GM19467 (cell line): ENCODE measurements at regions not wholly inside any gene's neighbourhood (a gene's known extent, or its start where the extent isn't known, plus 50 kb on each side); places are given as distances from the start of the nearest gene placed in this dataset.
"Not testable (repeated sequence)": the region's sequence is repeated elsewhere in the genome, so short reads cannot be mapped to it uniquely, and the experiment has no call there.

ENCODE experiments used
- ATAC-seq: cut with Tn5 transposase; IDR thresholded peaks from one replicate; pipeline ENCODE4 v1.9.1; 2021; ENCODE audit warnings: mild to moderate bottlenecking, moderate library complexity; ENCODE audit not compliant: unreplicated experiment

GRCh38 chr6:8651998-8652397, 216.7 kb upstream of the SLC35B3 start:
- ATAC-seq = no peak

- no peak for ATAC-seq
Observed at GRCh38 chr6:8645212-8645611, 209.9 kb upstream of the SLC35B3 start.

DNA sequence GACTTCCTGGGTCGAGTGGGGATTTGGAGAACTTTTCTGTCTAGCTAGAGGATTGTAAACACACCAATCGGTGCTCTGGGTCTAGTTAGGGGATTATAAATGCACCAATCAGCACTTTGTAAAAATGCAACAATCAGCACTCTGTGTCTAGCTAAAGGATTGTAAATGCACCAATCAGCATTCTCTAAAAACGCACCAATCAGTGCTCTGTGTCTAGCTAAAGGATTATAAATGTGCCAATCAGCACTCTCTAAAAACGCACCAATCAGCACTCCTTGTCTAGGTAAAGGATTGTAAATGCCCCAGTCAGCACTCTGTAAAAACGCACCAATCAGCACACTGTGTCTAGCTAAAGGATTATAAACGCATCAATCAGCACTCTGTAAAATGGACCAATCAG, 209.0 kb upstream of the SLC35B3 start:
- no peak for ATAC-seq

- ATAC-seq = no peak
Observed at GRCh38 chr6:8642854-8643253, 207.5 kb upstream of the SLC35B3 start.

DNA sequence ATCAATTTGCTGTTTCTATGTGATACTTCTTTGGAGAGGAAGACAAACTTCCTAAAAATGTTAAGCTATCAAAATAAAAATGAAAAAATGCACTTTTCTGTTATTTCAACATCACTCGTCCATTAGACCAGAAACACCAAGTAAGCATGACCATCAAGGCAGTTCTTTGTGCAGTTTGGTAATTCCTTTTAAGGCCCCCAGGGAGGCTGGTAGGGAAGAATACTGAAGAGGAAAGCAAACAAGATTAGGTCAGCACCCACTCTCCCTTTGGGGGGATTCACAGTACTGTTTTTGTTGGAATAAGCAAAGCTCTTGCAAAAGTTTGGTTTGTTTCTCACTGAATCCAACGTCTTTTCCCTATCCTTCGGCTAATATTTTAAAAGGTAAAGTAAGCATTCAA, 206.8 kb upstream of the SLC35B3 start:
- ATAC-seq = no peak

GRCh38 chr6:8639928-8640649, 204.7 kb upstream of the SLC35B3 start:
- ATAC-seq = no peak

- ATAC-seq = no peak
Observed at GRCh38 chr6:8637896-8638597, 202.7 kb upstream of the SLC35B3 start.

GRCh38 chr6:8633762-8634161, 198.4 kb upstream of the SLC35B3 start:
- no peak for ATAC-seq

GRCh38 chr6:8628736-8629135, 193.4 kb upstream of the SLC35B3 start:
- ATAC-seq = no peak

DNA sequence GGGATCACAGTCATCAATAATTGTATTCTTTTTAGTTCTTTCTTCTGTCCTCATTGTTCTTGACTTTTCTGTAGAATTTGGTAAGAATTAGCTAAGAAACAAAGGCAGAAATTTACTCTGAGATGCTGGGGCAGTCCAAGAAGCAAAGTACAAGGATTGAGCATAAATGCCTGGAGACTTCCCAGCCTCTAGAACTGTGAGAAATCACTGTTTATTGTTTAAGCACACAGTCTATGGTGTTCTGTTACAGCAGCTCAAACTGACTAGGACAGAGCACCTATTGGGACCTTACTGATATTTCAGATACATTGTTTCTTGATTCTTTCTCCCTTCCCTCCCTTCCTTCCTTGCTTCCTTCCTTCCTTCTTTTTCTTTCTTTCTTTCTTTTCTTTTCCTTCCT, 192.7 kb upstream of the SLC35B3 start:
- no peak for ATAC-seq

DNA sequence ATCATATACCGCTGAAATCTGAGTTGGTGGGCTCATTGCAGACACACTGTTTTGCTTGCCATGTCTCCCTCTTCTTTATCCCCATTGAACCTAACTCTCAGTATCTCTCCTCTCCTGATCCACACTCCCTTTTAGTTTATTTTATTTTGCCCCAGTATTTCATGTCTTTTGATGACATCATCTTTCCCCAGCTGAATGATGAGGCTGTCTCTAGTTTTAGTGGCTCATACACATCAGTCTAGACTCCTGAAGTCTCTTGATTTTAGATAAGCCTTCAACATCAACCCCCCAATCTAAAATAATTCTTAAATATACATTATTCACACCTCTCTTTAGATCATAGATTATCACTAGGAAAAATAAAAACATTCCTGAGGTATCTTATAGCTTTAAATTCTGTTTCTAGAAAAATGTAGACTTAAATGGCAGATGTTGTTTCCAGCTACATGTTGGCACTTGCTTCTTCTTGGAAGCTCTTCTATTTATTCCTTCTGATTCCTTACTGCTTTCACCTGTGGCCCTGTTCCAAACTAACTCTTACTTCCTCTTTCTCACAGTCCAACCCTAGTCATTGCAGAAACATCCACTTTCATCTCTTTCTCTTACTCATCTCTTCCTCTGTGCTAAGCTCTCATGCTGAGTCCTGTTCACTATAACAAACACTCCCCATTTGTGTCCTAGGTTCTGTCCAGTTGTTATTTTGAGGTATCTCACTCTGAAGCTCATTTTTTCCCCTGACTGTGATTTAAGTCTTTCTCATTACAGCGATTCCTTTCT, 191.9 kb upstream of the SLC35B3 start:
- ATAC-seq = no peak

DNA sequence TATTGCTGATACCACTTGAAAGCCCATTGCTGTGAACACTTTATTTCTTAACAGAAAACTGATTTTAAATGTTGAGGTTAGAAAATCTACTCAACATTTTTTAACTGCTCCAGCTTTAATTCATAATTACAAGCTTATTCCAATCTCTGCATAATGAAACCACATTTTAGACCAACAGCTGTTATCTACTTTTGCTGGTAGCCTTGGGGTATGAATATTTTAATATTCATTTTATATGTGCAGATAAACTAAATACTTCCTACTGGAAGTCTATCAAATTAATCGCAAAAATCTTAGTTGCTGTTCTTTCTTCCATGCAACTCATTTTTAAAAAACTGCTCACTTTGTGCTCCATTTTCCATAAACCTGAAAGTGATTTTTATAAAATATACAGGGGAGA, 189.3 kb upstream of the SLC35B3 start:
- ATAC-seq = no peak

GRCh38 chr6:8623441-8623840, 188.1 kb upstream of the SLC35B3 start:
- ATAC-seq = no peak

GRCh38 chr6:8619853-8620252, 184.5 kb upstream of the SLC35B3 start:
- ATAC-seq = no peak

- not testable (repeated sequence) for ATAC-seq
Observed at GRCh38 chr6:8619408-8619807, 184.1 kb upstream of the SLC35B3 start.

- no peak for ATAC-seq
Observed at GRCh38 chr6:8608737-8609136, 173.4 kb upstream of the SLC35B3 start.

DNA sequence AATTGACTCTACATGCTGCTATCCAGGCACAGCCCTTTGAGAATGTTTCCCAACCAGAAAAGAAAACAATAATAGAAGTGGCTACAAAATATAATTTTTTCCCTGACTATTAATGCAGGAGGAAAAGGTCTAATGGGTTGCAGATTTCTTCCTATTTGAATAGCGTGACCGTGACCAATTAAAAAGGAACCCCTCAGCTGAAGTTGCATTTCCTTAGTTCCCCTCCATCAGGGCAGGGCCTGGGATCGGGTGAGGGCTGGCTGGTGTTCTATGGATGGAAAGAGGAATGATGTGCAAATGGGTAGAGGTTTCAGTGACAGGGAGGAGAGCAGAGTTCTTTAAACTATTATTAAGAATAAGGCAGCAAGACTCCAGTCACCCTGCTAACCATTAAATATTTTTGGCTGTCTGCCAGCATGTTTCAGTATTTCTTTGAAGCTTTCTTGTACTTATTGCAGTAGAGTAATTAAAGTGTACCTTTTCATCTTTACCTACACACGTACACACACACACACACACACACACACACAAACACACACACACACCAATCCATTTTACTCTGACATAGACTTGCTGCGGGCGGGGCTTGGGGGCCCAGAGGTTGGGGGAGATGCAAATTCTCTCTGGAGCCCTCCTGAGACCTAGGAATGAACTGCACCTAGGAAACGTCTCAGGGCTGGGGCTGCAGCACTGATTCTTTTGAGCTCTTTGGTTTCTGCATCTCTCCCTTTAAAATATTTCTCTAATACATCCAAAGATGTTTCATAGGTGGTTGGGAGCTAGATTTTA, 154.8 kb upstream of the SLC35B3 start:
- no peak for ATAC-seq

DNA sequence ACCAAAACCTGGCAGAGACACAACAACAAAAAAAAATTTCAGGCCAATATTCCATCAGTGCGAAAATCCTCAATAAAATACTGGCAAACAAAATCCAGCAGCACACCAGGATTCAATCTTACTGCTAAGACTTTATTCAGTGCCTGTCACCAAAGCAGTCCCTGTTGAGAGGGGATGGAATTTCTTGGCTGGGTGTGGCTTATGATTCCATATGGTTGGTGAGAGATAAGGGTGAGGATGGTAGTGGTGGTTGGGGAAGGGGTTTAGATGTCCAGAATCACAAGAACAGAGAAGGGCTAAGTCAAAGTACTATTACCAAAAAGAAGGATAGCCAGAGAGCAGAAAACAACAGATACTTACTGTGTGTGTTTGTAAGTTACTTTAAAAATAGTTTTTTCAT, 152.8 kb upstream of the SLC35B3 start:
- ATAC-seq = no peak

GRCh38 chr6:8583291-8583690, 147.9 kb upstream of the SLC35B3 start:
- no peak for ATAC-seq

GRCh38 chr6:8579372-8579771, 144.0 kb upstream of the SLC35B3 start:
- ATAC-seq = no peak

DNA sequence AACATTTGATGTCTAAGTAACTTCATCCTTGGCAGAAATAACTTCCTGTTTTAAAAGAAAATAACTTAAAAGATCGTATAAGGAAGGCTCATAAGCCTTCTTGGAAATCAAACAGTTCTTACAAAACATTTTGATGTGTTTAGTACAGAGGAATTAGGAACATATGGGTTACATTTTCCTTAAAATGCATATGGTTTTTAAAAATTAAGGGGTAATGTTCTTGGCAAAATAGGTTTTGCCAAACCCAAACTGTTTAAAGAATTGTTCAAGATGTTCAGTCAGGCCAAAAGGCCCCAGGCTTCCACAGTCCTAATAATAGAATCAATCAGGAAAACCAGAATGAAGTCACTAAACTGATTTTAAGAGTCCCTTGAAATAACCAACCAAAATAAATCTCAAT, 142.7 kb upstream of the SLC35B3 start:
- no peak for ATAC-seq
